ENCODE measurements at regions not wholly inside any gene's neighbourhood (a gene's known extent, or its start where the extent isn't known, plus 50 kb on each side); places are given as distances from the start of the nearest gene placed in this dataset.
"Not testable (repeated sequence)": the region's sequence is repeated elsewhere in the genome, so short reads cannot be mapped to it uniquely, and the experiment has no call there.

- no peak for DNase-seq
Measured at GRCh38 chr7:91356915-91357314, 92.7 kb downstream of the FZD1 start.

GRCh38 chr7:91357379-91357778 lies 93.1 kb downstream of the FZD1 start:
- no peak for DNase-seq

GRCh38 chr7:91357901-91358300 lies 93.7 kb downstream of the FZD1 start:
- DNase-seq: no peak

- no peak for DNase-seq
Measured at GRCh38 chr7:91358303-91358702, 94.1 kb downstream of the FZD1 start.

- not testable (repeated sequence) for DNase-seq
Measured at GRCh38 chr7:91365097-91365496, 100.9 kb downstream of the FZD1 start.

GRCh38 chr7:91366091-91366490 lies 101.9 kb downstream of the FZD1 start:
- DNase-seq: no peak

GRCh38 chr7:91367812-91368578 lies 103.8 kb downstream of the FZD1 start:
- DNase-seq: no peak

- DNase-seq: no peak
Measured at GRCh38 chr7:91372323-91372722, 108.1 kb downstream of the FZD1 start.

GRCh38 chr7:91373111-91373800 lies 109.0 kb downstream of the FZD1 start:
- DNase-seq: no peak

GRCh38 chr7:91374321-91374989 lies 110.2 kb downstream of the FZD1 start:
- DNase-seq: no peak

GRCh38 chr7:91375378-91375777 lies 111.1 kb downstream of the FZD1 start:
- DNase-seq: no peak

- no peak for DNase-seq
Measured at GRCh38 chr7:91378131-91378530, 113.9 kb downstream of the FZD1 start.

GRCh38 chr7:91379236-91379635 lies 115.0 kb downstream of the FZD1 start:
- DNase-seq: no peak

- no peak for DNase-seq
Measured at GRCh38 chr7:91379991-91380390, 115.8 kb downstream of the FZD1 start.

GRCh38 chr7:91383053-91383904 lies 119.0 kb downstream of the FZD1 start:
- no peak for DNase-seq

GRCh38 chr7:91383905-91384274 lies 119.7 kb downstream of the FZD1 start:
- DNase-seq: no peak

GRCh38 chr7:91394757-91395156 lies 130.5 kb downstream of the FZD1 start:
- not testable (repeated sequence) for DNase-seq

GRCh38 chr7:91395313-91395712 lies 131.1 kb downstream of the FZD1 start:
- DNase-seq: not testable (repeated sequence)

GRCh38 chr7:91397096-91397495 lies 132.9 kb downstream of the FZD1 start:
- DNase-seq: no peak

- DNase-seq: no peak
Measured at GRCh38 chr7:91397612-91398011, 133.4 kb downstream of the FZD1 start.

GRCh38 chr7:91398341-91398740 lies 134.1 kb downstream of the FZD1 start:
- no peak for DNase-seq

- no peak for DNase-seq
Measured at GRCh38 chr7:91405092-91405788, 141.0 kb downstream of the FZD1 start.
